ENCODE measurements at regions not wholly inside any gene's neighbourhood (a gene's known extent, or its start where the extent isn't known, plus 50 kb on each side); places are given as distances from the start of the nearest gene placed in this dataset.

DNA sequence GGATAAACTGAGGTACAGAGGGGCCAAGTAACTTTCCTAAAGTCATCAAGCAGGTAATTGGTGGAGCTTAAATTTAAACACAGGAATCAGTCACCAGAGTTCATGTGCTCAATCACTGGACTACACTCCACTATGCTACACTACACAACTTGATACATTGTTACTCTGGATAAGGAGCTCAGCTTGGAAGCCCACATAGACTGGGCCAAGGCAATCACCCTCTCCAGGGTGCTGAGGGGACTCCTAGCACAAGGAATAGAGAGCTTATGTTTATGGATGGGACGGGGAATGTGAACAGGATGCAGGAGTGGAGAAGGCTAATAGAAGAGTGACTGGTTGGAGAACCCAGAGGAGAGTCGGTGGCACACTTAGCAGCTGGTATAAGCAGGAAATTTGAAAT, 113.5 kb upstream of the NFIB start:
- no peak for TF ChIP-seq ZNF274 (IDR thresholded peaks at IDR 0.05; ENCODE audit: low read depth, low read length)
- TF ChIP-seq YY1 (IDR thresholded peaks at IDR 0.05; ENCODE audit: insufficient read depth, insufficient read length) = no peak
- no peak for TF ChIP-seq SUZ12 (IDR thresholded peaks at IDR 0.05; ENCODE audit: extremely low read depth, insufficient read depth, insufficient read length)

Data from NT2/D1 (cell line).